Activated CD8-positive, alpha-beta memory T cell treated with anti-CD3 and anti-CD28 coated beads for 36 hours (primary cell): ENCODE measurements at regions not wholly inside any gene's neighbourhood (a gene's known extent, or its start where the extent isn't known, plus 50 kb on each side); places are given as distances from the start of the nearest gene placed in this dataset.

Experiments used
- CTCF ChIA-PET: fragments of 350-600 bp; sonication (Branson Sonifier 250); formaldehyde crosslinking; loops from one replicate; lab custom pipeline; 2021; ENCODE audit warnings: antibody characterized with exemption; lab: Charles Lee
- POLR2A ChIA-PET: fragments of 350-600 bp; sonication (Branson Sonifier 250); formaldehyde crosslinking; loops from one replicate; lab custom pipeline; 2021; ENCODE audit warnings: antibody characterized with exemption; lab: Charles Lee

DNA sequence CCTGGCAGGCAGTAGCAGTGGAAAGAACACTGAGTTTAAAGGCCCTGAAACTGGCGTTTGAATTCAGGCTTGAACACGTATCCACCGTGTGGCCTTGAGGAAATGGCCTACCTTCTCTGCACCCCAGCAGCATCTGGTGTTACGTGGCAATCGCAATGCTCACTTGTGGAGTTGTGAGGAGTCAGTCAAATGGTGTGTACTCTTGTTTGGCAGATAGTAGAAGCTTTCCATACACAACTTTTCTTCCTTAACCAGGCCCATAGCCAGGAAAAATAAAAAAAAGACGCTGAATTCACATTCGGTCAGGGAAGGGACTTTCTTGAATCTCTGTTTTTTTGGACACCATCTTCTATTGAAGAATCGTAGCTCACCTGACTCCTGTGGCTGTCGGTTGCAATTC lies 1101.5 kb upstream of the KLHL29 start:
- ChIA-PET POLR2A (no interaction called here), CTCF (no interaction called here)

DNA sequence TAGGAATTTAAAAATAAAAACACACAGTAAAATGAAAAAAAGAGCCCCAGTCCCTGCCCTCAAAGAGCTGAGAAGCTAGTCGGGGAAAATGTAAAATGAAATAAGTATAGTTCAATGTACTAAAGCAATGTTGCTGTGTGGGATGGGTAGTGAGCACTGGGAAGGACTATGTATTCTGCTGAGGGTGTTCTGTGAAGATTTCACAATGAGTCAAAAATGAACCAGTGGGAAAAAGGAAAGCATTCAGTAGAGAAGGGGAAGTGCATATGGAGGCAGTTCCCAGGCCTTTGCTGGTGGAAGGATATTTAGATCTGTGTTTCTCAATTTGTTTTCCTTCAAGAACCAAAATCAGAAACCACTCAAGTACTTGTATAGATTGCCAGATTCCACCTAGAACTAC lies 1094.7 kb upstream of the KLHL29 start:
- ChIA-PET POLR2A (no interaction called here), CTCF (no interaction called here)

DNA sequence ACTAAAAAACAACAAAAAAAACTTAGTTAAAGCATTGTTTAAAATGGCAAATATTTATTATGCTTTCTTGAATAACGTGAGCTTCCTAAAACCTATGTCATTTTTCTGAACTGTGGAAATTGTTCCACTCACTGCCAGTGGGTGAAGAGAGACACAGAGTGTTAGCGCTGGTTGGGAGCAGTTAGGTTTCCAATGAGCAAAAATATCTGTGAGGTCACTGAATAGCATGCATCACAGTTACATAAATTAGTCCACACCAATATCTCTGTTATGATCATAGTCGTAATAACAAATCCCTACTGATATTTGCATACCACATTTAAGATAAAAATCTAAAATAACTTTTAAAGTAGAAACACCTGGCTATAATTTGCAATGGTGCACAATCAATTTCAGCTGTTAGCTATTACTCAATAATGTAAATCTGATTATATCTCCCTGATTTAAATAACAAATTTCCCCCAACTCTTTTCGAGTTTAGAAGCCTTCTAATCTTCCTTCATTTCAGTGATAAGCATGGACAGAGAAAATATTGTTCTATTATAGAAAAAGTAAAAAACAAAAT lies 1094.0 kb upstream of the KLHL29 start:
- POLR2A ChIA-PET, result no interaction called here
- CTCF ChIA-PET, result no interaction called here

DNA sequence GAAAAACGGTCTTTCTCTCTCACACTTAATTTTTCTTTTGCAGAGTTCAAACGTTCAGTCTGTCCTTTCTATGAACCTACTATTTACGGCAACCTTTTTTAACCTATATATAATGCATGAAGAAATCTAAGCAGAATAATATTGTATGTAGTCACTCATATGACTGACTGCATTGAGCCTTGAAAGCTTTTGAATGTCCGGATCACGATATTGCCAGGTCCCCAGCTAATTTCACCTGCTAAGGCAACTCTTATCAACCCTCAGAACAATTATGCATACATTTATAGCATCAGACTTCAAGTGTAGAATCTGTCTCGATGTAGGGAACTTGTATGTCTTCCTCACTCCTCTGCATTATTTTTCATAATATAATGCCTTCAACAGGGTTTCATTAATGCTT lies 1083.8 kb upstream of the KLHL29 start:
- ChIA-PET CTCF (no interaction called here), POLR2A (no interaction called here)

DNA sequence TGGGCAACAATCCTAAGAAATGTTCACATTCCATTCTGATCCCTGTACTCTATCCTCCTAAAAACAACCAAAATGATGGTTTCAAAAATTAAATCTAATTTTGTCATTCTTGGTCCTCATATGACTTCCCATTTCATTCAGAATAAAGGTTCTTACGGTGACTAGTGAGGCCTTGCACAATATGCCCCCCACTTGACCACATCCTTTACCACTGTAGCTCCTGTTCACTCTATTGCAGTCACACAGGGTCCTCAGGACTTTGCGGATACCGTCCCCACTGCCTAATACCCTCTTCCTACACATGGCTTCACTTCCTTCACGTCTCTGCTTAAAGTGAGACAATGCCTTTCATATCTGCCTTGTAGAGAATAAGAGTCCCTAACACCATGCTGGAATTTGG lies 1058.7 kb upstream of the KLHL29 start:
- POLR2A ChIA-PET, result no interaction called here
- CTCF ChIA-PET, result no interaction called here

DNA sequence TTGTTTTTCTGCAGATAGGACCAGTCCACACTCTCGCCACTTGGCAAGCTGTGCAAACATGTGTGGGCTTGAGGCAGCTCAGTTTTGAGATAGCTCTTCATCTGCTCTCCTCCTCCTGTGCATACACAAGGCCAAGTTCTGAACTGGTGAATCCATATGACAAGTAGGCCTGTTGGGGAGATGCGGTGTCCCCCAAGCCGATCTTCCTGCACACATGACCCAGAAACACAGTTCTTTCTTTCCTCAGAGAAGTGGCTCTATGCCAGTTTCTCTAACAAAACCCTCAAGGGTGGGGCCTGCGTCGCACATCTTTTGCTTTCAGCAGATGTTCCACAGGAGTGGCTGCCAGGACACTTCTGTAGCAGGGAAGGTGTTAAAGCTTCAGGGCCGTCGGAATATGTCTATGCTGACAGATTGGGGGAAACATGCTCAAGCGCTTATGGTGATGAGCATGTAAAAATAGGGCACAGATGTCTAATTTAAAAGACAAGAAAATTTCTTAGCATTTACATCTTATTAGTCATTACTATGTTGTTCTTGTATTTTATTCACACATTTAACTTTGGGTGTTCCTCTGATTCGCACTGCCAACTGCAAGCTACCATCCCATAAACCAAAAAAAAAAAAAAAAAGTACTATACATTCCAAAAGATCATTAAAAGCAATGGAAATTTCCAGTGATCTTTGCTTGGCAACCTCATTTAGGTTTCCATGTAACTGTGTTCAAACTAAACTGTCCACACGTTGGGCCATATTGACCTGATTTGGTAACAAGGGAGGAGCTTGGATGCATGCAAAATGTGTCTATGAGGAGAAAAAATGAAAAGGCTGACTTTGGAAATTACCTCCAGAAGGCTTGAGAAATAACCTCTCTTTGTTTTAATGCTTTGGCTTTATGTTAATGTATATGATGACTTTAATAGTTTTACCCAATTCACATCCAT lies 1055.5 kb upstream of the KLHL29 start:
- CTCF ChIA-PET, result no interaction called here
- POLR2A ChIA-PET, result no interaction called here

DNA sequence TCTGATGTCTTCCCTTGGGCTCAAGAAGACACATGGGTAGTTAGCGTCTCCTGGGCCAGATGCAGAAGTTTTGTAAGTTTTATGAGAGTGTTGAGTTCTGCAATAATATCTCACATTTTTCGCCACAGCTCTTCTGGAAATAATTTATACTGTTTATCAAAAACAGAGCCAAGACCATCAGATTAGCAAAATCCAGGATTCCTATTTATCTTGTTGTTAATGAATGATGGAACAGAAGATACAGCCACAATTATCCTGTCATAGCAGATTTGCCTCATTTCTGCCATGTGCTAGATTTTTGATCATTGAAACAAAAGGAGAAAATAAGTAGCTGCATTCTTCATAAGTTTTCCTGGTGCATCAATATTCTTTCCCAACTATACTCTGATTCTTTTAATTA lies 1048.6 kb upstream of the KLHL29 start:
- CTCF ChIA-PET, result no interaction called here
- POLR2A ChIA-PET, result no interaction called here

DNA sequence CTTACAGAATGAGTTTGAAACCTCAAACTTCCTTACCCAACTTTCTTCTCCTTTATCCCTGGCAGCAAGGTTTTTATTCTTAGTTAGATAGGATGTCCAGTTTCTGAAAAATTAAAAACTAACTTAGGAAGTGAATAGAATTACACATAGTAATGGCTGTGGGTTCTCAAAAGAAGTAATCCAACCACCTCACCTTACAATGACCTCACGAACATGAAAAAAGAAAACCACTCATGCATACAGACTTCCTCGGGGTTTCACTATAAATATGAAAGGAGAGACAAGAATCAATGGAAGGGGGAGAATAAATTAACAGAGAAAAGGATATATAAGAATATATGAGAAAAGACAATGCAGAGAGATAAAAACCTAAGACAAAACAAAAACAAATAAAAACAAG lies 1044.3 kb upstream of the KLHL29 start:
- ChIA-PET POLR2A (no interaction called here), CTCF (no interaction called here)

DNA sequence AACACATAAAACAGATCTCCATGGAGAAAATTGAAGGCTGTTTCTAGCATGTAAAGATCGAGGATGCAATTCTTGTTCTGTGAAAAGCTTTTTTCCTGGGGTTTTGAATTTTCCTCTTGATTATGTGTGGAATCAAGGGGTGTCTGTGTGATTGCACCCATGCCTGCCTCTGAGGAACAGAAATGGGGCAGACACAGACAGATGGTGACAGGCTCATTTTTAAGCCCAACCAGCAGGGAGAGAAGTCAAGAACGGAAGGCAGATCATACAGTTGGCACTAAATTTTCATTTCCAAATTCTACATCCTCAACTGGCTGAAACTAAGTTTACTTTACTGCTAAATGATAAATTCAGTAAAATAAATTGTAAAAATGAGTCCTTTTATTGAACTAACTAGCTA lies 1037.7 kb upstream of the KLHL29 start:
- POLR2A ChIA-PET, result no interaction called here
- CTCF ChIA-PET, result no interaction called here

DNA sequence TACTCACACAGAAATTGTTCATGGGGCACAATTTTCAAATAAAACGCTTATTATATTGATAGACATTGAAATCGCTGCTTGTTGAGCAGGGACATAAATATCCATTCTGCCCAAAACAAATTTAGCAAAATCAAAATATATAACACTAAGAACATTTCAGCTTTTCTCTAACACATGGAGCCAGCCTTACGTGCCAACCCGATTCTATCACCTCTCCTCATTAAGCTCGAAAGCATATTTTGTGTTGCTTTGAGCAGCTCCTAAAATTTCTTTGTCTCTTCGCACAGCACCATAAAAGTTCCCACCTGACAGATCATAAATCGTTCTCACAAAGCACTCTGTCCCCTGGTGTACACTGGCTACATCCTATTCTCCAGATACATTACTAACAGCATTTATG lies 1034.4 kb upstream of the KLHL29 start:
- ChIA-PET CTCF (no interaction called here), POLR2A (no interaction called here)

DNA sequence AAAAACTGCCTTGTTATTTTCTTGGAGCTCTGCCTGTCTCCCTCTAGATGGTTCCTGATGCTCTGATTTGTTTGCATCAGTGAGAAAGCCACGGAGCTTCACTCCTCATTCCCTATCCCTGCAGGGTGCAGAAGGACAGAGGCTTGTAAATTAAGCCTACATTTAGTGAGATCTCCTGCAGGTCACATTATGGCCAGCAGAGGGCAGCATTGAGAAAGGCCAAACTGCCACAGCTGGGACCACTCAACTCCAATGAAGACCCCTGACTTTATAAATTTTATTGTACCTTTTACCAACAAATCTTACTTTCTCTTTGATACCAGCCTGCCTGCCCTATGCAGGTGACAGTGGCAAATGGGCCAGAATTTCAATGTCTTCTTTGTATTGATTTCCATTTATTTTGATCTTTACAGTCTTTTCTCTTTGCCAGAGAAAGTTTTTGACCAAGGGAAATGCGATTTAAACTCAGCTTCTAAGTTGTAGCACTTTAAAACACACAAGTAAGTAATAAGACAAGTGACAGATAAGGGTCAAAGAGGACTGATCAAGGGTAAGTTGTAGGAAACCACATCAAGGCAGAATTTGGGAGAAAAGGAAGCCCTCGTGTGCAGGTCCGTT lies 1029.1 kb upstream of the KLHL29 start:
- CTCF ChIA-PET, result no interaction called here
- POLR2A ChIA-PET, result no interaction called here

DNA sequence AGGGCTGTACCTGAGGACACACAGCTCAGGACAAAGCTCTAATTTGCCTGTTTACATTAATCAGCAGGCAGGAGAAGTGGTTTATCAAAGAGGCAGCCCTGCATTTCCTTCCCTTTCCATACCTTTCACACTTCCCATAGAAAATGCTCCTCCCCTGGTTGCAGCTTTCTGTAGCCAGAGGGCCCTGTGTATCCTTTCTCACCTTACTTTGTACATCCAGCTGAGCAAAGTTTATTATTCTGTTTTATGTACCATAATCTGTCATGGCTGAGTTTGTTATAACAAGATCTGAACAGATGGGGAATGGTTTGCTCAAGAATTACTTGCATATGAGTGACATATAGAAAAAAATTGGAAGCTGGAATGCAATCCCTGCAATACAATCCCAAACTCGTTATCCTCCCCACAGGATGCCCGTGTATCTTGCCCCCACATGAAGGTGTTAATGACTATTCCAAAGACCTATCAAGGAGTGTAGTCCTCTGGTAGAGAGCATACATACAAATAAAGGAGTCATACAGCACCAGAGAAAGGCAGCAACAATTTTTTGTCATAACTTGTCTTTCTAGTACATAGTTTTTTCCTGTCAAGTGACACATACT lies 1025.8 kb upstream of the KLHL29 start:
- ChIA-PET CTCF (no interaction called here), POLR2A (no interaction called here)

DNA sequence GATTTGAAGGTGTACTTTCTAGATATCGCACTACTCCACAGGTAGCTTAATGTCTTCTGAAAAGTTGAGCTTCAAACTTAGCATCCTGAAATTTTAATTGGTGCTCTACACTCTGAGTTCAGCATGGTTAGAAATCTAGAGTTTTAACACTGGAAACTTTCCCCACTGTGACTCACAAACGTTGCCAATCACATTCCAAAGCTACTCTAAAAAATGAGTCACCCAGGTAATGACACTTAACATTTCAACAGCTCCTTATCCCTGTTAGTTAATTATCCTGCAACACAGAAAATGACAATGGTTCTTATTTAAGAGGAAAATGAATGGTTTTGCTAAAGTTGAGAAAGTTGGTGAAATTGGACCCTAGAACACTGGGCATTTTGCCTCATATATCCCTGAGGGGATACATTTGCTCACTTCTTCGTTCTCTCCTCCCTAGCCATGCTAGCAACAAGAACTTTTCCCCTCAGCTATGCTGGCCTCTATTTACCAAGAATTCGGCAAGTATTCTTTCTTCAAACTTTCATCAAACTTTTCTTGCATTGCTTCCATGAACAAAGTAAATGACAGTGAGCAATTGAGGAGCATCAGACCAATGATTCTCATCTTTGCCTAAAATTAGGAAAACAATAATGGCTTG lies 1024.1 kb upstream of the KLHL29 start:
- CTCF ChIA-PET, result no interaction called here
- POLR2A ChIA-PET, result no interaction called here

DNA sequence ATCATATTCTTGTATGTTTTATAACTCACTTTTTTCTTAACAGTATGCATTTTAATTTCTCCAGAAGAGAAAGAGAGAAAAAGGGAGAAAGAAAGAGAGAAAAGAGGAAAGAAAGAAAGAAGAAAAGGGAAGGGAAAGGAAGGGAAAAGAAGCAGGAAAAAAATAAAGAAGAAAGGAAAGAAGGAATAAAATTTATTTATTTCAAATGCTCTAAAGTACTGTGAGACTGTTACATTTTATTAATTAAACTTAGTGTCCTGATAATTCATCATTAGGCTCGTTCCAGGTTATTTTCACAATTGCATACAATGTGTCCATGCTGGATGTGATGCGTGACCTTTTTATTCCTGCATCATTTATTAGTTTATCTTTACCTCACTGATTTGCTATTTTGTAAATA lies 1023.4 kb upstream of the KLHL29 start:
- ChIA-PET CTCF (no interaction called here), POLR2A (no interaction called here)

DNA sequence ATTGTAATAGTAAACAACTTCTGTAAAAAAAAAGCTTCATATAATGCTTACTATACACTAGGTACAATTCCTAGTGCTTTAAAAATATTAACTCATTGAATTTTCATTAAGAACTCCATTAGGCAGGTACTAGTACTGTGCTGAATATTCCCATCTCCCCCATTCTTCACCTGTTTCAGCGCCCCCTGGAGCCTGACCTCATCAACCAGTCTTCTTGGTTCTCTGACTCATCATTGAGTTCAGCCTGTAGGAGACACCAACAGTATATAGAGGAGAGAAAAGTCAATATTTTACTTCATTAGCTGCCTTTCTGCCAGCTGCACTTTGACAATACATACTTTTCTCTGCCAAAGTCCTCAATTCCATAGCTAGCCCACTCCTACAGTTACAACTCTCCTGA lies 1009.9 kb upstream of the KLHL29 start:
- ChIA-PET CTCF (no interaction called here), POLR2A (no interaction called here)

DNA sequence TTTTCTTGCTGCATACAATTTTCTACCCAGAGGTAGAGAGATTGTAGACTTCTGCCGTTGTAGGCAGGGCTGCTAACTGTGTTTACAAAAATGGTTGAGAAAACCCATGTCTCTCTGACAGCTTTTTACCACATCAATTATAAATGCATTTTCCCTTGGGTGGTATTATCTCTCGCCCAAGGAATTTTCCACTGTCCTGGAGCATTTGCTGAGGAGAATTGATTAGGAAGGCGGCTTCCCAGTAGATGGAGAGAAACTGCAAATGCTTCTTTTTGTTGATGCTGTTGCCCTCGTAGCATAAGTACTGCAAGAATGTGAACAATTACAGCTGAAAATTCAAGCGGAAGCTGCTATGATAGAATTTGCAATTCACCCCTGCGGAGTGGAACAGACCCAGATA lies 1007.7 kb upstream of the KLHL29 start:
- POLR2A ChIA-PET, result no interaction called here
- CTCF ChIA-PET, result no interaction called here

DNA sequence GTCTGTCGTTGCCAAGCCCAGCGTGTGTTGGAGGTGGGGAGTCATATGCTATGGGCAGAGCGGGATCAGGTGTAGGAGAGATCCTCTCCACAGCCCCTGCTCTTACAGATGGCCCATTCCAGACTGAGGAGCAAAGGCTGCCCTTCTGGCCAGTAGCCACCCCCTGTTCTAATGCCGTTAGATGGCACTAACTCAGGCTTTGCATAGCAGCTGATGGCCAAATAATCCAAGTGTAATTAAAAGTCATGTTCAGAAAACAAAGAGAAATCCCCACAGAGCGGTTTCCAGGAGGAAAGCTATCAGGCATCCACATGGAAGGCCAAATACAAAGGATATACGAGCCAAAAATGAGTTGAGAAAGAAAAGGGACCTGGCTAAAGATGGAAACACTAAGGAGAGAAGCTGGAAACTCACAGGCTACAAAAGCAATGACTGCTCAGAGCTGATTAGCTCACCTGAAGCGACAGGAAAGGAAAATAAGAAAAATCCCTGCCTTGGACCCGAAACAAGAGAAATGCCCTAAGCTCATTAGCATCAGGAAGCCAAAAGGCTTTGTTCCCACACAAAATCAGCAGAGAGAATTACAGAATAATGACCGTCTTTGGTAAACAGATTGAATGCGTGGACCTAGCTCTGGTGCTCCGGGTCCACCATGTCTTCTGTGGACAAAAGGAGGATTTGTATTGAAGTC lies 1002.4 kb upstream of the KLHL29 start:
- CTCF ChIA-PET, result no interaction called here

DNA sequence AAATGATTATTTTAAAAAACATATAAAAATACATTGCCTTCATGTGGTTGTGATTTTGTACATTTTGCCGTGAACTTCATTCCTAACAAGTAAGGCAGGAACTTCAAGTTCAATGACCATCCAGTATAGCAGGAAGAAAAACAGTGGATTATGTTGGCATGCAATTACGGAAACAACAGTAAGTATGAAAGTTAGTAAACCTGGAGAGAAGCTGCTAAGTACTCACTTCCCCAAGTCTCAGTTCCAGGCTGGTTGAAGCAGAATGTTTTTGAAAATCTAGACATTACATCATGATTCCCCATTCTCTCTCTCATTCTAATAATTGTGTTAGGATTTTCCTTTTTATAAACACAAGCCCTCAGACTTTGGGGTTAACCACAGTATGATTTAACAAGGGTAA lies 987.1 kb upstream of the KLHL29 start:
- CTCF ChIA-PET, result no interaction called here
- POLR2A ChIA-PET, result no interaction called here

More for the DNA sequence above, 1002.4 kb upstream of the KLHL29 start:
- POLR2A ChIA-PET, result no interaction called here

DNA sequence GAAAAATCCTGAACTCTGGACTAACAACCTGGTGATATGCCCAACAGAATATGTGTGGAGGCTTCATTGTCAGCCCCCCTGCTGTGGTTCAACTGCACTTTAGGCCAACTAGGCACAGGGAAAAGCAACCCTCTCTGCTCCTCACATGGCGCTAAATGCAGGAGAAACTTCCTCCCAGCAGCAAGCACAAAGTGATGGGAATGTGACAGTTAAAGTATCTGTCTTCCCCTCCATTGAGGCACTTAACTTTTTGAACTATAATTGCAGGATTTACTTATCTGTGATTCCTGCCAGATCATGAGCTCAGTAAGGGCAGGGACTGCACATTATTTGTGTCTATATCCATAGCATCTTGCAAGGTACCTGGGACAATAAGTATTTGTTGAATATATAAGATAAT lies 981.2 kb upstream of the KLHL29 start:
- POLR2A ChIA-PET, result no interaction called here
- CTCF ChIA-PET, result no interaction called here

DNA sequence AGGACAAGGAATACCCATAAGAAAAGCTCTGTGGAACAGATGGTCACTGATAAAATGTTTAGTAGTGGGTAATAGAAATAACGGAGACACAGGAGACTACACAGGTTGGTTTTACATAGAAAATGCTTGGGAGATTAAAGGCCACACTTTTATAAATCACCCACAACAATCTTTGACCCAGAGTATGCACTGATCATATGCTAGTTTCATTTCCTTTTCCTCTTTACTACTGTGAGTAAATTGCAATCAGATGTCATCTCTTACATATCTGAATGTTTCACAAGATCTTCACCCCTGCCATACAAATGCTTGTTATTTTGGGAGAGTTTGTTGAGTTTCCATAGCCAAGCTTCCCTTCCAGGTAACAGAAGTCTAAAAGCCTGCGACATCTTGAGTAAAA lies 978.4 kb upstream of the KLHL29 start:
- ChIA-PET CTCF (no interaction called here), POLR2A (no interaction called here)
